GM18505 (cell line): ENCODE measurements at regions not wholly inside any gene's neighbourhood (a gene's known extent, or its start where the extent isn't known, plus 50 kb on each side); places are given as distances from the start of the nearest gene placed in this dataset.
"Not testable (repeated sequence)": the region's sequence is repeated elsewhere in the genome, so short reads cannot be mapped to it uniquely, and the experiment has no call there.

Experiments used
- ATAC-seq: cut with Tn5 transposase; IDR thresholded peaks from one replicate; pipeline ENCODE4 v1.9.1; 2021; ENCODE audit not compliant: unreplicated experiment
- POLR2A ChIP-seq: IDR thresholded peaks from 4 replicates; pipeline ENCODE4 v1.6.1; 2011; ENCODE audit warnings: borderline replicate concordance; ENCODE audit not compliant: insufficient read depth, insufficient read length; ENCODE audit errors: extremely low read depth

DNA sequence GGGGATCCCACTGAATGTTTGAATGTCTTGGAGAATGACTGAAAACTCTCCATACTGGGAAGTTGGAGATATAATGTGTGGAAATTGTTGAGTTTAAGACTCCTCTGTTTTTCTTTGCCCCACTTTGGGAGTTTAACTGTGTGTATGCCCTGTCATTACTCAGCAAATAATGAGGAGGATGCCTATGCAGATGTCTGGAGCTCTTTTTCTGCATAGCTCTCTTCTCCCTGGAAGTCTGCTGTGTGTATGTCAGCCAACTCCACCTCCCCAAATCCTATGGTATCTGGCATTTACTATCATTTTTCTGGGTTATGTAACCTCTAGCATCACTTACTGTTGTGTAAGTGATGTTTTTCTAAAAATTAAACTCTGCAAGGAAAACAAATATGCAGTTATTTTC, 122.2 kb downstream of the ANKRD7 start:
- no peak for TF ChIP-seq POLR2A
- no peak for ATAC-seq

DNA sequence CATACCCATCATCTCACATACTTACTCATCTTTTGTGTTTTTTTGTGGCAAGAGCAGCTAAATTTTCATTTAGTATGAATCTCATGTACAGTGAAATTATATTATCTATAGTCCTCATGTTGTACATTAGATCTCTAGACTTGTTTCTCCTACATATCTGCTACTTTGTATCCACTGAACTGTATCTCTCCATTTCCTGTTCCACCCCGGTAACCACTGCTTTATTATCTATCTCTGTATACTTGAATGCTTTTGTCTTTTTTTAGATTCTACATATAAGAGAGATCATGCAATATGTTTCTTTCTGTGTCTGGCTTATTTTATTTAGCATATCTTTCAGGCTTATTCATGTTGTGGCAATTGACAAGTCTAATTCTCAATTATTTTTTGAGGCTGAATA, 125.1 kb downstream of the ANKRD7 start:
- peak; percentile 46 for ATAC-seq
- no peak for TF ChIP-seq POLR2A

DNA sequence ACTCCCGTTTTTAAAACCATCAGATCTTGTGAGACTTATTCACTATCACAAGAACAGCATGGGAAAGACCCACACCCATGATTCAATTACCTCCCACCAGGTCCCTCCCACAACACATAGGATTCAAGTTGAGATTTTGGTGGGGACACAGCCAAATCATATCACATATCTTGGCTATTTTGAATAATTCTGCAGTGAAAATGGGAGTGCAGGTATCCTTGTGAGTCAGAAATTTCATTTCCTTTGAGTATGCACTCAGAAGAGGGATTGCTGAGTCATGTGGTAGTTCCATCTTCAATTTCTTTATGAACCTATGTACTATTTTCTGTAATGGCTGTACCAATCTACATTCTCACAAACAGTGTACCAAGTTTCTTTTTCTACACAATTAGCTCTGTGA, 125.8 kb downstream of the ANKRD7 start:
- no peak for ATAC-seq
- TF ChIP-seq POLR2A, result no peak

DNA sequence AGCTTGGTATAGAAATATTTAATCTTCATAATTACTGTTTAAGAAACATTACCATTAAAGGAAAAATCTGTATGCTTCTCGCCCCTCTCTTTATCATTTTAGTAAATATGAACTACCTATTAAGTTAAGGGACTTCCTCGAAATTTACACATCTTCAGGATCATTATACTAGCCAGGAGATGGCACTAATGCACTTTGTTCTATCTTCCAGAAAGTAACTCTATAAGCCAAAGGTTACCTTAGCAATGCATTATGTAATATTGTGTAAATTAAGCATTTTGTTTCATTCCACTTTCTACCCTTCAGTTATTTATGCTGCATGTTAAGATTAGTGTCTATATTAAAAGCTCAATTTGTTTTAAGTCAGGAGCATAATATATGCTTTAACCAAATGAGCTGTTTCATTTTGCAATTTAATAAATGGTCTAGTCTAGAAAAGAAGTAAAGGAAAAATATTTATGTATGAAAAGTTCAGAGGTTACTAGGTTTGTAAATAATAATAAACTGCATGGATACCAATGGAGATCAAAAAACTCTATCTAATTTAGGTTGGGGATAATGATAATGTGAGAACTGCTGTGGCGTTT, 128.5 kb downstream of the ANKRD7 start:
- TF ChIP-seq POLR2A, result no peak
- no peak for ATAC-seq

DNA sequence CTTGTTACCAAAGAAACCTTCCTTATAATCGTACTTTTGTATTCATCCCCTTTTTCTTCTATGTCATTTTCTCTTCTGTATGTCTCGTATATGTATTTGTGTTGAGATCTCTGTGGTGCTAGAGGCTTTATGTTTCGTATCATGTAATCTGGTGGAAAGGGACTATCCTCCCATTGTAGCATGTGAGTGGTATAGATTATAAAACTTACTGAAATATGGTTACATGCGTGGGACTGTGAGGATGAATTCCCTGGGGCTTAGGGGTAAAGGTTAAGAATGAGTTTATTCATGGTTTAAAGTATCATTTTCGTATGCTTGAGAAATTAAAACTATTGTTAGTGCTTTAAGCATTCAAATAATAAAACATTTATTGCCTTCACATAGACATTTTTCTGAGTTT, 141.9 kb downstream of the ANKRD7 start:
- ATAC-seq, result no peak

DNA sequence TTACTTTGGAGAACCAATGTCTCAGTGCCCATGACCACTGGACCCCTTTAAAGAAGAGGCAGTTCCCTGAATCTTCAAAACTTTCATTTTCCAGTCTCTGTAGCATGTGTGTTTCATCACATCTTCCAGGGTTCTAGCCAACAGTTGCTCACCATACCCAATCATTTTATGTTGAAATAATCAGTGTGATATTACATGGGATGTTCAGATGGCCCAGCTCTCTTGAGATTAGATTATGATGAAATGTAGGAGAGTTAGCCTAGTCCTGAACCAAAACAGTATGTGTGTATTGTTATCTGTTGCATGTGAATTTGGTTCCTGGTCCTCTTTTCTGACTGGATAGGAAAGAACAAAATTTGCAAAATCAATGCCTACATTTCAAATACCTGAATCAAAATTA, 144.5 kb downstream of the ANKRD7 start:
- TF ChIP-seq POLR2A, result no peak
- no peak for ATAC-seq

More for the DNA sequence above, 141.9 kb downstream of the ANKRD7 start:
- TF ChIP-seq POLR2A, result no peak

DNA sequence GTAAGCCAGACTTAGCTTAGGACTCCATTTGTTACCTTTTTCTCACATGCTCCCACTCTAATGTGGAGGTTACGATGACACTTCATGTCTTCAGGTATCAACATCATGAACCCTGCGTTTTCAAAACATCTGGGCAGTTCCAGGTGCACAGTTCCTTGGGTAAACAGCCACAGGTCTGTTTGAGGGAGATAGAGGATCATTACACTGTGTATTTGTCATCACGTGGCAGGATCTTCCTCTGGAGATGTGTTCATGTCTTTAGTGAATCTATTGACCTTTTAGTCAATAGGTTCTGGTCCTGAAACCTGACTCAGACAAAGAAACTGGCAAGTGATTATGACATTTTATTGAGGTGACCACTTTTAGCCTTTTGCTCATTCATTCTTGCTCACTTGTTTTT, 145.5 kb downstream of the ANKRD7 start:
- ATAC-seq, result no peak
- TF ChIP-seq POLR2A, result no peak

DNA sequence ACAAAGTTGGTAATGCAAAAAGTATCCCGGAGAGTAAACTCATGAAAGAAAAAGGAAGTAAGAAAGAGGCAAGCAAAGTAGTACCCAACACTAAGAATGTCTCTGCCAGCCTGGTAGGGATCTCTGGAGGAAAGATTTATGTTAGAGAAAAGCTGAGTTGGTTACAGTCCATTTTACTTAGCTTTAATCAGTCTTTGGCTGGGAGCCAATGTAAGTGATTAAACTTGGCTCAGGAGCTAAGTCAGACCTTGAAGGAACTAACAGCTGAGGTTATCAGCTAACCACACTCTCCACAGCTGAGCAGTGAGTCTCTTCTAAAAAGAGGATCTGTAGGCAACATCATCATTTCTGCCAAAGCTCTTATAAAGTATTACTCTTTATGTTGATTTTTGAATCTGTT, 148.0 kb downstream of the ANKRD7 start:
- no peak for ATAC-seq
- no peak for TF ChIP-seq POLR2A

DNA sequence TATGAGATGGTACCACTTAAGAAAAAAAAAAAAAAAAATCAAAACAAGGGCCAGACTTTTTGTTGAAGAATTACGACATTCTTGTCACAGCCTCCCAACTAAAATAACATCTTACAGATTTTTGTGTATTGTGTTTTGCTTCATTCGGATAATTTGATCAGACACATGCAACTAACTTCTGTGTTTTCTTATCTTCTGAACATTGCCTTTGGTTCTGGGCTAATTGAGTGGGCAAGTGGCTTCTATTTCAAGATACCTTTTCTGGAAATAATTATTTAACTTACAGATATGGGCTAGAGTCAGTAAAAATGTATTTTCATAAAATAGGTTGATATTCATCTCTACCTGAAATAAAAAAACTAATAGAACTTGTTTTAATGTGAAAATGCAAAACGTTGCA, 165.1 kb downstream of the ANKRD7 start:
- no peak for TF ChIP-seq POLR2A
- ATAC-seq, result no peak

DNA sequence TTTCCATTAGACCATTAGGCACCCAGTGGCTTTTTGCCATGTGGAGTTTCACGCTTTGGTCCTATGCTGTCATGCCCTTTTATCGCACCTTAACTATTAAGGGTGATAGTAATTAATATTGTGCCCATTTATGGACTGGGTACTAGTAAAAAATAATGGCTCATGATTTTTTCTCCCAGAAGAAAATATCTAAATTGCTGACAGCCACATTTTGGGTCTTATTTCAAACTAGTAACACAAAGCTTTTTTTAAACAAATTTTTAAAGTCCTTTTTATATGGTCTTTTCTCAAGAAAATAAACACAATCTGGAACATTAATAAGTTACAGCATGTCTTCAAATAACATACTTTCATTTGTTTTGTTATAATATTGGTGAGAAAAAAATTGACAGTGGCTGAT, 179.7 kb downstream of the ANKRD7 start:
- ATAC-seq, result no peak
- no peak for TF ChIP-seq POLR2A

DNA sequence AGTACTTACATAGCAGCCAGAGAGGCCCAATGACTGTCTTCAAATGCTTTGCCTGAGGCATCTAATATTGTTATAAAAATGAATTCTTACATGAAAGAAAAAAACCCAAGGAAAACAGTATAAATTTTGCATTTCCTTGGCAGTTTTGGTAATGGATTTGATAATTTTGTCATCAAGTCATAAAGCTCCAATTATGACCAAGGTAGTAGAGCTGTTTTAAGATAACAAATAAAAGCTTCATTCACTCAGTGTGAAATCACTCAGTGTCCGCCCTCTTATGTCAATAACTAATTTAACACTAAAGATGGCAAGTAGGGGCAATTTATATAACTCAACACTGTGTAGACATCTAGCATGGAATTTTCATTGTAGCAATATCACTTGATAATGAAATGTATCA, 193.9 kb downstream of the ANKRD7 start:
- no peak for ATAC-seq
- TF ChIP-seq POLR2A, result no peak

DNA sequence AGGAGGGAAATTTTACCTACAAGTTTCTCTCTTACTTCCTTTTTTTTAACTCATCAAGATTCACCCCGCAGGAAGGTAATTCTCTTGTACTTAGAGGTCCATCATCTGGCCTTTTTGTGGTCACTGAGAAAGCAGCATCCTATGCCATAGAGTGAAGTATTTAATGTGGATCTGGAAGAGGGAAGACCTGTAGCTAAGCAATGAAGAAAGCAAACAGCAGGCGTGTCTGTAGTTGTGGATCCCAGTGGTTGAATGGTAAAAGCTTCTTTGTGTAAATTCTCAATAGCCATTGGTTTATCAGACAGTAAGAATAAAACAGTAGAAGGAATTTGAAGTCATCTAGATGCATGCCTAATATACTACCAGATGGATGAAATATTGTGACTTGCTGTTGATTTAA, 196.4 kb downstream of the ANKRD7 start:
- ATAC-seq, result no peak
- no peak for TF ChIP-seq POLR2A

DNA sequence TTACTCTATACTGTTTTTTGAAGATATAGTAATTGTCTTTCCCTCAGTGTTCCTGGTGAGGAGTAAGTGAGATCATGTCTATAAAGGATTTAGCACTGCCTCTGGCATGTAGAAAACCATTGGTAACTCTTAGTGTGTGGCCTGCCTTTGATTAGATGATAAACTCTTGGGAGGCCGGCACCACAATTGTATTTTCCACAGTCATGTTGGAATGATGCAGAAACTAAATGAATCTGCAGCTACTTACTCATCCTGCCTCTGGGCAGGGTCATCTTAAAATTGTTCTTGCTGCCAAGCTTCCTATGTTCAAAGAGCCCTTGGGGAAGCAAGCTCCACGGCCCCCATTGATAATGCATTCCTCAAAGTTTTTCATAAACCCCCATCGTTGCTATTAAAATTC, 204.6 kb downstream of the ANKRD7 start:
- ATAC-seq, result no peak
- TF ChIP-seq POLR2A, result no peak

DNA sequence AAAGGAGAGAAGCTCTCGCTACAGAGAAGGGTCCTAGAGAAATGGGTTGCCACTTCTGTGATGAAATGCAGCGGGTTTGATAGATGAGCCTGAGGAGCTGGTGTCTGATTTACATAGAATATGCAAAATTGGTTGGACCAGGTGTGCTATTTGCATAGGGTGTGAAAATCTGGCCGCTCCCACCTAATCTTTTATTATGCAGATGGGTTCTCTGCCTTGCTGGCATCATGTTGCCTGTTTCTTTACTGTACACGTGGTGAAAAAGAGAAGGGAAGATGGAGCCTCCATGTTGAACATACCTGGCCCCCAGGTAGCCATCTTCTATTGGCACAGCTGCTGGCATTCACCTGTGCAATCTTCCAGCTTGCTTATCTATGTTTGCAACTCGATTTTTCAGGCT, 212.2 kb downstream of the ANKRD7 start:
- ATAC-seq, result no peak
- no peak for TF ChIP-seq POLR2A

DNA sequence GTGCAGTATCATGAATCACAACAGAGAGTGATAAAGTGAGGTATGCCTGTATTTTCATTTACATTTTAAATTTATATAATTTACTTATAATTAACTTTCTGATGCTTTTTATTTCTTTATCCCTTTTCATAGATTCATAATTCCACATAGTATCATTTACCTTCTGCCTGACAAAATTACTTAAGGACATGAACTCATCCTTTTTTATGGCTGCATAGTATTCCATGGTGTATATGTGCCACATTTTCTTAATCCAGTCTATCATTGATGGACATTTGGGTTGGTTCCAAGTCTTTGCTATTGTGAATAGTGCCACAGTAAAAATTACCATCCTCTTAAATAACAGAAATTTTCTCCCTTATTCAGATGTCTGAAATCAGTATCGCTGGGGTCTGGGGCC, 224.5 kb downstream of the ANKRD7 start:
- not testable (repeated sequence) for ATAC-seq
